Astrocyte of the spinal cord (primary cell): ENCODE measurements at regions not wholly inside any gene's neighbourhood (a gene's known extent, or its start where the extent isn't known, plus 50 kb on each side); places are given as distances from the start of the nearest gene placed in this dataset.

Source experiments
- DNase-seq: peaks from one replicate; pipeline ENCODE4 v3.0.0; 2011; ENCODE audit warnings: low read depth, low spot score
- H3K4me3 ChIP-seq: 2 replicates; pipeline ENCODE4 v1.5.1; 2011; ENCODE audit warnings: low read depth, mild to moderate bottlenecking, low read length, moderate library complexity
- CTCF ChIP-seq: IDR thresholded peaks from 2 replicates; pipeline ENCODE4 v1.5.1; 2012; ENCODE audit warnings: low read depth, mild to moderate bottlenecking, low read length, inconsistent platforms
- in situ Hi-C: cut with HindIII; loops from 2 replicates; pipeline ENCODE4 v1.10.0; 2017; ENCODE audit warnings: low sequenced_read_pairs

- H3K4me3 ChIP-seq: no peak overlapping the region
- DNase-seq: no peak
- in situ Hi-C loops: no loop called here
- TF ChIP-seq CTCF: no peak
These were observed 513.5 kb downstream of the MTRR start for GRCh38 chr5:8382456-8382855.

GRCh38 chr5:8383616-8384015 lies 514.7 kb downstream of the MTRR start:
- H3K4me3 ChIP-seq: no peak overlapping the region
- no peak for TF ChIP-seq CTCF
- DNase-seq: no peak
- in situ Hi-C loops: no loop called here

GRCh38 chr5:8386719-8387288 lies 517.9 kb downstream of the MTRR start:
- no peak for TF ChIP-seq CTCF
- H3K4me3 ChIP-seq: no peak overlapping the region
- in situ Hi-C loops: no loop called here
- DNase-seq: no peak

- H3K4me3 ChIP-seq: no peak overlapping the region
- in situ Hi-C loops: no loop called here
- no peak for DNase-seq
- TF ChIP-seq CTCF: no peak
These were observed 523.0 kb downstream of the MTRR start for GRCh38 chr5:8391911-8392310.

GRCh38 chr5:8393240-8393639 lies 524.3 kb downstream of the MTRR start:
- no peak for TF ChIP-seq CTCF
- no peak for DNase-seq
- H3K4me3 ChIP-seq: no peak overlapping the region
- in situ Hi-C loops: no loop called here

- H3K4me3 ChIP-seq: no peak overlapping the region
- no peak for DNase-seq
- TF ChIP-seq CTCF: no peak
- in situ Hi-C loops: no loop called here
These were observed 526.0 kb downstream of the MTRR start for GRCh38 chr5:8394965-8395364.

- in situ Hi-C loops: no loop called here
- no peak for TF ChIP-seq CTCF
- no peak for DNase-seq
- H3K4me3 ChIP-seq: no peak overlapping the region
These were observed 527.3 kb downstream of the MTRR start for GRCh38 chr5:8396246-8396645.
